OCI-LY1 (cell line): ENCODE measurements at regions not wholly inside any gene's neighbourhood (a gene's known extent, or its start where the extent isn't known, plus 50 kb on each side); places are given as distances from the start of the nearest gene placed in this dataset.

Experiments
- CTCF ChIP-seq: fragments of 200-600 bp; sonication (generic), shearing (Covaris generic); IDR thresholded peaks from 2 replicates; pipeline ENCODE4 v1.5.1; 2017; ENCODE audit warnings: mild to moderate bottlenecking, antibody characterized with exemption, low read length, moderate library complexity, mixed read lengths
- EZH2 ChIP-seq: fragments of 200-600 bp; sonication (generic), shearing (Covaris generic); IDR thresholded peaks from 2 replicates; pipeline ENCODE4 v1.8.0; 2017; ENCODE audit warnings: borderline replicate concordance, mixed run types, mild to moderate bottlenecking, antibody characterized with exemption, low read length, moderate library complexity, mixed read lengths

DNA sequence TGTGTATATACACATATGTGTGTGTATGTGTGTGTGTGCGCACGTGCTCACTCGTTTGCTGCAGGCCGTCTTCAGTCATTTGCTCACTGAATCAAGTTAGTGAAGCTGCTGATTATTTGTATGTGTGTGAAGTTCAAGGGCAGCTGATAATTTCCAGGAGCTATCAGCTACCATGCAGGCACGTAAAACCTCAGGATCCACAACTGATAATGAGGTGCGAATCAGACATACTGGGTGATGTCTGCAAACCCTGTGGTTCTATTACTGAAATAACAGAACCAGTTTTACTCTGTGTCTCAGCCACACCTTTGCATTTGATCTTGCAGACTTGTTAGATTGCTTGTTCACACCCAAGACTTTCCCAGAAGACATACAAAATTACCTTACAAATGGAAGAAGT is 257.6 kb downstream of the TAF11L14 start:
- TF ChIP-seq EZH2 (no peak), CTCF (no peak)
